ENCODE measurements at regions not wholly inside any gene's neighbourhood (a gene's known extent, or its start where the extent isn't known, plus 50 kb on each side); places are given as distances from the start of the nearest gene placed in this dataset.

DNA sequence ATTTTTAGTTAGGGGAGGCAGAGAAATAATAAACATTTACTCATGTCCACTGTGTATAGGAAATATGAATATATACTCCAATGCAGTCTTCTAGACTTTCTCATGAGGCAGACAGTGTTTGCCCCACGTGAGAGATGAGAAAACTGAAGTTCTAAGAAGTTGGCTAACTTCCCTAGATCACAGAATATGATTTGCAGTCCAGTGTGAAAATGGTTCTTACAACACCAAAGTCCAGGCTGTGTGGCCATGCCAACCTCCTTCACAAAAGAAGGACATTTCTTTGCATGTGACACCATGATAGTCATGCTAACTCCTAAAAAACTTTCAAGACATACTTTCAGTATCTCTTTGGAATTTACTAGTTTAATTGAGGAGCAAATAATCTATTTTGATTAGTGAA lies 143.7 kb downstream of the IRS1 start:
- TF ChIP-seq POLR2A (IDR thresholded peaks at IDR 0.05) = no peak
- TF ChIP-seq CTCF (IDR thresholded peaks at IDR 0.05) = no peak

Data from heart left ventricle (tissue), 13 donors.